ENCODE measurements at regions not wholly inside any gene's neighbourhood (a gene's known extent, or its start where the extent isn't known, plus 50 kb on each side); places are given as distances from the start of the nearest gene placed in this dataset.

GRCh38 chr14:75226755-75227544 is 50.5 kb upstream of the TMED10 start:
- DNase-seq, result peak; percentile 11
